Panc1 (cell line): ENCODE measurements at regions not wholly inside any gene's neighbourhood (a gene's known extent, or its start where the extent isn't known, plus 50 kb on each side); places are given as distances from the start of the nearest gene placed in this dataset.

Source experiments
- ATAC-seq: fragments of 200-7000 bp; cut with Tn5 transposase; 2 replicates; pipeline ENCODE4 v1.9.1; 2020; ENCODE audit warnings: mild to moderate bottlenecking, moderate library complexity
- BruUV-seq: library from RNA; stranded (reverse); fragments of 400-500 nt; replicated peaks from 2 replicates; lab custom pipeline; 2021; lab: Mats Ljungman, UMichigan
- CTCF ChIA-PET: fragments of 300-600 bp; sonication (Branson Sonifier 250); formaldehyde crosslinking; loops from one replicate; lab custom pipeline; 2022; ENCODE audit warnings: antibody characterized with exemption; lab: Charles Lee
- POLR2A ChIA-PET: fragments of 300-600 bp; sonication (Branson Sonifier 250); formaldehyde crosslinking; loops from one replicate; lab custom pipeline; 2022; ENCODE audit warnings: antibody characterized with exemption; lab: Charles Lee
- DNase-seq: peaks from one replicate; pipeline ENCODE4 v3.0.0-alpha.2; 2010; ENCODE audit warnings: low read depth, low spot score
- H3K27ac ChIP-seq: 2 replicates; pipeline ENCODE4 v1.5.1; 2011; ENCODE audit warnings: mild to moderate bottlenecking, low read length, inconsistent platforms
- H3K27me3 ChIP-seq: fragments of 200-500 bp; sonication (Bioruptor generic); 2 replicates; pipeline ENCODE4 v1.6.0; 2014; ENCODE audit warnings: low read length, inconsistent platforms; ENCODE audit not compliant: control insufficient read depth, insufficient read depth
- H3K36me3 ChIP-seq: fragments of 200-500 bp; sonication (Bioruptor generic); 2 replicates; pipeline ENCODE4 v1.5.1; 2014; ENCODE audit warnings: inconsistent platforms, mild to moderate bottlenecking, low read length, moderate library complexity; ENCODE audit not compliant: control insufficient read depth, insufficient read depth
- H3K4me1 ChIP-seq: 2 replicates; pipeline ENCODE4 v1.5.1; 2011; ENCODE audit warnings: inconsistent platforms, mild to moderate bottlenecking, low read length, moderate library complexity; ENCODE audit not compliant: control insufficient read depth, insufficient read depth
- H3K4me3 ChIP-seq, 2 experiments: 2 replicates each; pipeline ENCODE4 v1.5.1; 2011 to 2012; ENCODE audit warnings: low read depth in 2 of 2, low read length in 2 of 2, mild to moderate bottlenecking in 2 of 2, inconsistent platforms in 1 of 2, moderate library complexity in 1 of 2
- H3K9me3 ChIP-seq: fragments of 200-500 bp; sonication (Bioruptor generic); 2 replicates; pipeline ENCODE4 v1.5.1; 2014; ENCODE audit warnings: low read depth, mild to moderate bottlenecking, inconsistent platforms, low read length, moderate library complexity; ENCODE audit not compliant: control insufficient read depth, insufficient read depth
- CTCF ChIP-seq: fragments of 450-650 bp; IDR thresholded peaks from 2 replicates; pipeline ENCODE4 v1.5.1; 2017; ENCODE audit warnings: mild to moderate bottlenecking
- POLR2AphosphoS5 ChIP-seq: IDR thresholded peaks from 2 replicates; pipeline ENCODE4 v1.6.1; 2012; ENCODE audit warnings: mild to moderate bottlenecking, low read depth, low read length, moderate library complexity
- REST ChIP-seq, 2 experiments: IDR thresholded peaks; 2 replicates each; pipeline ENCODE4 v1.6.1; 2011 to 2012; ENCODE audit warnings: low read depth in 2 of 2, control low read depth in 1 of 2, low read length in 1 of 2, mild to moderate bottlenecking in 1 of 2, moderate library complexity in 1 of 2; ENCODE audit not compliant: insufficient read depth in 1 of 2
- SIN3A ChIP-seq: IDR thresholded peaks from 2 replicates; pipeline ENCODE4 v1.6.1; 2012; ENCODE audit warnings: low read depth, mild to moderate bottlenecking, low read length, moderate library complexity, borderline replicate concordance; ENCODE audit not compliant: insufficient read depth
- TCF7L2 ChIP-seq: IDR thresholded peaks from 2 replicates; pipeline ENCODE4 v1.6.1; 2011; ENCODE audit warnings: mild to moderate bottlenecking, low read depth, low read length, inconsistent platforms
- in situ Hi-C: cut with HindIII; loops from 2 replicates; pipeline ENCODE4 v1.10.0; 2016; ENCODE audit warnings: low sequenced_read_pairs, low pct_unique_long_range_greater_than_20kb
- intact Hi-C: fragments of 100-400 bp; cut with micrococcal nuclease; formaldehyde crosslinking; loops from one replicate; pipeline ENCODE4 v1.10.0; 2022; ENCODE audit not compliant: unreplicated experiment

GRCh38 chr6:126266664-126267063 is 73.3 kb upstream of the CENPW start:
- TF ChIP-seq TCF7L2 = no peak
- TF ChIP-seq REST (IDR thresholded peaks at IDR 0.05; ENCODE audit: insufficient read depth in 1 of 2, low read depth in 2 of 2, low read length in 1 of 2) = no peak
- TF ChIP-seq CTCF = no peak
- TF ChIP-seq SIN3A = no peak
- no peak for TF ChIP-seq POLR2AphosphoS5
- Histone ChIP-seq H3K9me3 (no peaks in the 10 kb centered on the region), H3K27ac (no peak overlapping the region), H3K4me3 (no peak overlapping the region), H3K36me3 (no peaks in the 10 kb centered on the region), H3K27me3 (no peaks in the 10 kb centered on the region), H3K4me1 (no peaks in the 10 kb centered on the region)
- intact Hi-C loops = no loop called here
- ChIA-PET POLR2A (no interaction called here), CTCF (no interaction called here)
- BruUV-seq = no TSS peak
- ATAC-seq = no peak
- in situ Hi-C loops = no loop called here
- DNase-seq = no peak

GRCh38 chr6:126267626-126268025 is 72.3 kb upstream of the CENPW start:
- in situ Hi-C loops = no loop called here
- POLR2A ChIA-PET = no interaction called here
- Histone ChIP-seq H3K4me3 (no peak overlapping the region), H3K27me3 (no peaks in the 10 kb centered on the region), H3K27ac (no peak overlapping the region), H3K4me1 (no peaks in the 10 kb centered on the region), H3K36me3 (no peaks in the 10 kb centered on the region), H3K9me3 (no peaks in the 10 kb centered on the region)
- CTCF ChIA-PET = no interaction called here
- no TSS peak for BruUV-seq
- ATAC-seq (no peak), DNase-seq (no peak)
- no peak for TF ChIP-seq TCF7L2
- TF ChIP-seq SIN3A = no peak
- no peak for TF ChIP-seq CTCF
- no peak for TF ChIP-seq POLR2AphosphoS5
- no peak for TF ChIP-seq REST (IDR thresholded peaks at IDR 0.05; ENCODE audit: insufficient read depth in 1 of 2, low read depth in 2 of 2, low read length in 1 of 2)
- intact Hi-C loops = no loop called here
